MM.1S (cell line): ENCODE measurements at regions not wholly inside any gene's neighbourhood (a gene's known extent, or its start where the extent isn't known, plus 50 kb on each side); places are given as distances from the start of the nearest gene placed in this dataset.

ENCODE experiments used
- EZH2 ChIP-seq: fragments of 300-600 bp; sonication (generic); optimal IDR thresholded peaks from 2 replicates; pipeline ENCODE3; 2017; ENCODE audit warnings: low read depth, mild to moderate bottlenecking, antibody characterized with exemption, low read length, mixed read lengths
- EZH2phosphoT487 ChIP-seq: fragments of 300-600 bp; sonication (generic); IDR thresholded peaks from 2 replicates; pipeline ENCODE4 v1.6.1; 2018; ENCODE audit warnings: antibody characterized with exemption, low read length
- TF ChIP-seq, protein P1 (sequence below): fragments of 300-600 bp; sonication (generic); IDR thresholded peaks from 2 replicates; pipeline ENCODE4 v1.5.1; 2016; ENCODE audit warnings: antibody characterized with exemption, low read length, mixed read lengths

DNA sequence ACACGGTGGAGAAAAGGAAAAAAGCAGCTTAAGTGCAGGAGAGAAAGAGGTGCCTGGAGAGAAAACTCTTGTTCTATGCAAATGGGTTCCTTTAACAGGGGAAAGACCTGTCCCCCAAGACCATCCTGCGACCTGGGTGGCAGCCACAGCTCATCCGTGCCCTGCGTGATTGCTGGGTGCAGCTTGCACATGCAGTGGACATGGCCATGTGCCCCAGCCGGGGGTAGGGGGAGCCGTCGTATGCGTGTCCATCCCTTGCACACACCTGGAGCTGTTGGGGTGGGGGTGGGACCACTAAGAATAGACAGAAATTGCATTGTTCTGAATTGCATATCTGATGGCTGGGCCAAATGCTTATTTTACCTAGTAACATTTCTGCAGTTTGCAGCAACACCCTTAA is 171.9 kb downstream of the GUCY2F start:
- TF ChIP-seq, protein P1, sequence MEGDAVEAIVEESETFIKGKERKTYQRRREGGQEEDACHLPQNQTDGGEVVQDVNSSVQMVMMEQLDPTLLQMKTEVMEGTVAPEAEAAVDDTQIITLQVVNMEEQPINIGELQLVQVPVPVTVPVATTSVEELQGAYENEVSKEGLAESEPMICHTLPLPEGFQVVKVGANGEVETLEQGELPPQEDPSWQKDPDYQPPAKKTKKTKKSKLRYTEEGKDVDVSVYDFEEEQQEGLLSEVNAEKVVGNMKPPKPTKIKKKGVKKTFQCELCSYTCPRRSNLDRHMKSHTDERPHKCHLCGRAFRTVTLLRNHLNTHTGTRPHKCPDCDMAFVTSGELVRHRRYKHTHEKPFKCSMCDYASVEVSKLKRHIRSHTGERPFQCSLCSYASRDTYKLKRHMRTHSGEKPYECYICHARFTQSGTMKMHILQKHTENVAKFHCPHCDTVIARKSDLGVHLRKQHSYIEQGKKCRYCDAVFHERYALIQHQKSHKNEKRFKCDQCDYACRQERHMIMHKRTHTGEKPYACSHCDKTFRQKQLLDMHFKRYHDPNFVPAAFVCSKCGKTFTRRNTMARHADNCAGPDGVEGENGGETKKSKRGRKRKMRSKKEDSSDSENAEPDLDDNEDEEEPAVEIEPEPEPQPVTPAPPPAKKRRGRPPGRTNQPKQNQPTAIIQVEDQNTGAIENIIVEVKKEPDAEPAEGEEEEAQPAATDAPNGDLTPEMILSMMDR, result no peak
- no peak for TF ChIP-seq EZH2phosphoT487
- TF ChIP-seq EZH2, result no peak
